ENCODE measurements at regions not wholly inside any gene's neighbourhood (a gene's known extent, or its start where the extent isn't known, plus 50 kb on each side); places are given as distances from the start of the nearest gene placed in this dataset.

DNA sequence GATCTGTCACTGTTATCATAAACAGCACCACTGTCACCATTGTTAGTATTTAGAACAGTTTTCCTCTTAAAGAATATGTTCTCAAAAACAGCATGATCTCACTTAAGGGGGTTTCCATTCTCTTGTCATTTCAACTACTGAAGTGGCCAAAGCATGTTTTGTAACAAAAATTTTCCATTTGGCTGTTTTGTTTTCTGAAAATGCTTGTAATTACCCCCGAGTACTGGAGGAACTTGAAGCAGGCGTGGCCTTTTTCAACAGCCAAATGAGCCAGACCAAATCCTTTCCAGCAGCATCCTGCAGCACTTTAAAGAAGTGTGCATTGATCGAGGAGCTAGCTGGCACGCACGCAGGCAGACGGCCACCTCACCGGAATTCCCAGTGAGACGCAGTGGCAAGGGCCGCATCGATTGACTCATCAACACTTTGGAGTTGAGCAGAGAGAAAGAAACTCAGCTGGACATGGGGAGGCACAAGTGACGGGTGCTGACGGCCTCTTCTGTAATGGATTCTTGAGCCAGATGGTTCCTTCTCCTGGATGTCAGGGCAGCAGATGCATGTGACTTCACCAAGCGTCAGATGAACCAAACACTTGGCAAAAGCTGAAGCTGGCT, 234.3 kb upstream of the IGF1R start:
- TF ChIP-seq RARB (CRISPR knock-in tag; IDR thresholded peaks at IDR 0.05) (no peak), ZFP30 (CRISPR knock-in tag; IDR thresholded peaks at IDR 0.05) (no peak), TOX (CRISPR knock-in tag; IDR thresholded peaks at IDR 0.05; ENCODE audit: borderline replicate concordance) (no peak)
- TF ChIP-seq, protein P1, sequence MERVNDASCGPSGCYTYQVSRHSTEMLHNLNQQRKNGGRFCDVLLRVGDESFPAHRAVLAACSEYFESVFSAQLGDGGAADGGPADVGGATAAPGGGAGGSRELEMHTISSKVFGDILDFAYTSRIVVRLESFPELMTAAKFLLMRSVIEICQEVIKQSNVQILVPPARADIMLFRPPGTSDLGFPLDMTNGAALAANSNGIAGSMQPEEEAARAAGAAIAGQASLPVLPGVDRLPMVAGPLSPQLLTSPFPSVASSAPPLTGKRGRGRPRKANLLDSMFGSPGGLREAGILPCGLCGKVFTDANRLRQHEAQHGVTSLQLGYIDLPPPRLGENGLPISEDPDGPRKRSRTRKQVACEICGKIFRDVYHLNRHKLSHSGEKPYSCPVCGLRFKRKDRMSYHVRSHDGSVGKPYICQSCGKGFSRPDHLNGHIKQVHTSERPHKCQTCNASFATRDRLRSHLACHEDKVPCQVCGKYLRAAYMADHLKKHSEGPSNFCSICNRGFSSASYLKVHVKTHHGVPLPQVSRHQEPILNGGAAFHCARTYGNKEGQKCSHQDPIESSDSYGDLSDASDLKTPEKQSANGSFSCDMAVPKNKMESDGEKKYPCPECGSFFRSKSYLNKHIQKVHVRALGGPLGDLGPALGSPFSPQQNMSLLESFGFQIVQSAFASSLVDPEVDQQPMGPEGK (CRISPR knock-in tag; IDR thresholded peaks at IDR 0.05; ENCODE audit: borderline replicate concordance), result no peak
